ENCODE measurements at regions not wholly inside any gene's neighbourhood (a gene's known extent, or its start where the extent isn't known, plus 50 kb on each side); places are given as distances from the start of the nearest gene placed in this dataset.

DNA sequence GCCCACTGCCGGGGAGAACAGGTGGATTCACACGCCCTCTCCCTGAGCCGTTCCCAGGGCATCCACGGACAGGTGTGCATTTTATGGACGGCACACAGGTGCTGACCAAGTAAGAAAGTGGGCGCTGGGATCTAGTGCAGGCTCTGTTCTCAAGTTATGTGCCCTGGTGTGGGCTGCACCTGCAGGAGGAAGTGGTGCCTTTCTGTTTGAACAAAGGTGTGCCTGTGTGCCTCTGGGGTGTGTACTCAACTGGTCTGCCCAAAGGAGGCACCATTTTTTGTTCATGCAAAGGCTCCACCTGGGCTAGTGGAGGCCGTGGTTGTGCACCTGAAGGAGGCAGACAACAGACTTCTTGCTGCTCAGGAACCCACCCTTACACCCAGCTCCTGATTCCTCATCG lies 88.2 kb upstream of the HK2 start:
- intact Hi-C loops (cut with DNase I) = no loop called here
- TF ChIP-seq POLR2A (IDR thresholded peaks at IDR 0.05) = no peak
- no peak for TF ChIP-seq CTCF (IDR thresholded peaks at IDR 0.05)
- Histone ChIP-seq H3K4me1 (no peaks in the 10 kb centered on the region), H3K27ac (no peak overlapping the region), H3K36me3 (no peaks in the 10 kb centered on the region), H3K27me3 (no peaks in the 10 kb centered on the region), H3K4me3 (no peak overlapping the region), H3K9me3 (no peaks in the 10 kb centered on the region)
- ATAC-seq (no peak), DNase-seq (no peak)
- WGBS (ENCODE audit: insufficient coverage, low coverage, low lambda C conversion rate, missing lambda C conversion rate) = 68% methylated on average over 4 of the region's 8 CpGs

DNA sequence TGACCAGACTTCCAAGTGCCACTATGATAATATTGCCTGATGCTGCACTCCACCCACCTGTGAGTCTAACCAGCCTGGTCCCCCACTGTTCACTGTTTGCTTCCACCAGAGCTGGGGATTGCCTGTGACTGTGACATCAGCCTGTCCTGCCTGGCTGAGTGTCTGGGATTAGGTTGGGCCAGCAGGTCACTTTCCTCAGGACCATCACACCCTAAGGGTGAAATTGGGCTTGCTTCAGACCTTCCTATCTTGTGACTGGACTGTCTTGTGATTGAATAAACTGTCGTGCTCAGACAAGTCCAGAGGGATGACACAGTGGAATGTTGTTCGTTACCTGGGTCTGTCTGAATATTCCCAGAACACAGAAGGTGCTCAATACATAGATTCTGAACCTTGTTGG lies 87.4 kb upstream of the HK2 start:
- TF ChIP-seq POLR2A (IDR thresholded peaks at IDR 0.05) (no peak), CTCF (IDR thresholded peaks at IDR 0.05) (no peak)
- intact Hi-C loops (cut with DNase I) = no loop called here

GRCh38 chr2:74747411-74748080 lies 86.4 kb upstream of the HK2 start:
- no peaks in the 10 kb centered on the region for H3K27me3 ChIP-seq
- DNase-seq = no peak
- no peaks in the 10 kb centered on the region for H3K4me1 ChIP-seq
- intact Hi-C loops (cut with DNase I) = no loop called here
- no peak overlapping the region for H3K27ac ChIP-seq
- 46% methylated on average over 3 of the region's 7 CpGs for WGBS (ENCODE audit: insufficient coverage, low coverage, low lambda C conversion rate, missing lambda C conversion rate)
- no peak overlapping the region for H3K4me3 ChIP-seq
- TF ChIP-seq CTCF (IDR thresholded peaks at IDR 0.05) (no peak), POLR2A (IDR thresholded peaks at IDR 0.05) (no peak)
- H3K9me3 ChIP-seq = no peaks in the 10 kb centered on the region
- H3K36me3 ChIP-seq = no peaks in the 10 kb centered on the region
- no peak for ATAC-seq

More for the DNA sequence above, 87.4 kb upstream of the HK2 start:
- DNase-seq (no peak), ATAC-seq (no peak)
- H3K27ac ChIP-seq = no peak overlapping the region
- H3K4me1 ChIP-seq = no peaks in the 10 kb centered on the region
- no peaks in the 10 kb centered on the region for H3K9me3 ChIP-seq
- no CpG with 5 or more reads among the region's 2 CpGs for WGBS (ENCODE audit: insufficient coverage, low coverage, low lambda C conversion rate, missing lambda C conversion rate)
- no peak overlapping the region for H3K4me3 ChIP-seq
- no peaks in the 10 kb centered on the region for H3K36me3 ChIP-seq
- no peaks in the 10 kb centered on the region for H3K27me3 ChIP-seq

DNA sequence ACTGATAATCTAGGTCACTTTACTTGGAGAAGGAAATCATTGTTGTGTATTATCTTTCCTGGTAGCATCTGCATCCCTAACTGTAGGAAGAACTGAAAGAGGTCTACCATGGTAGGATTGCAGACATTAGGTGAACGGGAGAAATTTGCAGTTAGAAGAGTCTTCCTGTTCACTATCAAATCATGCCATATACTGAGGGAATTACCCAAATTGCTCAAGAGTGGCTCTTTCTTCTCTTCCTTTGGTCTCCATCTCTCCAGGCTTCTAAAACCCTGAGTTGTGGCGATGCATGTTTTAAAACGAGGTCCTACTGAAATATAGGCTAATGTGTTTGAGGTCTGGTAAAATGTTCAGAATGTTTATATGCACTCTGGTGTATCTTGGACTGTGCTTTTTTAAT lies 85.3 kb upstream of the HK2 start:
- no peaks in the 10 kb centered on the region for H3K36me3 ChIP-seq
- no peaks in the 10 kb centered on the region for H3K9me3 ChIP-seq
- TF ChIP-seq POLR2A (IDR thresholded peaks at IDR 0.05) (no peak), CTCF (IDR thresholded peaks at IDR 0.05) (no peak)
- H3K27ac ChIP-seq = no peak overlapping the region
- no peaks in the 10 kb centered on the region for H3K27me3 ChIP-seq
- intact Hi-C loops (cut with DNase I) = no loop called here
- WGBS (ENCODE audit: insufficient coverage, low coverage, low lambda C conversion rate, missing lambda C conversion rate) = 67% methylated on average over 3 of the region's 3 CpGs
- DNase-seq (no peak), ATAC-seq (no peak)
- H3K4me1 ChIP-seq = no peaks in the 10 kb centered on the region
- H3K4me3 ChIP-seq = no peak overlapping the region

- Histone ChIP-seq H3K4me1 (no peaks in the 10 kb centered on the region), H3K9me3 (no peaks in the 10 kb centered on the region), H3K4me3 (no peak overlapping the region), H3K27ac (no peak overlapping the region), H3K36me3 (no peaks in the 10 kb centered on the region), H3K27me3 (no peaks in the 10 kb centered on the region)
- WGBS (ENCODE audit: insufficient coverage, low coverage, low lambda C conversion rate, missing lambda C conversion rate) = no CpG with 5 or more reads among the region's 3 CpGs
- DNase-seq (no peak), ATAC-seq (no peak)
- TF ChIP-seq CTCF (IDR thresholded peaks at IDR 0.05) = no peak
- no peak for TF ChIP-seq POLR2A (IDR thresholded peaks at IDR 0.05)
- intact Hi-C loops (cut with DNase I) = no loop called here
These were observed 84.5 kb upstream of the HK2 start for GRCh38 chr2:74749432-74749831.
